Colonic mucosa (tissue), 4 donors: ENCODE measurements at regions not wholly inside any gene's neighbourhood (a gene's known extent, or its start where the extent isn't known, plus 50 kb on each side); places are given as distances from the start of the nearest gene placed in this dataset.

ENCODE experiments used
- DNase-seq: peaks from one replicate; pipeline ENCODE4 v3.0.0-alpha.2; 2020
- H3K27ac ChIP-seq: fragments of 200-600 bp; one replicate; pipeline ENCODE4 v1.8.0; 2021
- H3K27me3 ChIP-seq: fragments of 200-600 bp; one replicate; pipeline ENCODE4 v1.8.0; 2021
- H3K36me3 ChIP-seq: fragments of 200-600 bp; one replicate; pipeline ENCODE4 v1.8.0; 2021
- H3K4me1 ChIP-seq: fragments of 200-600 bp; one replicate; pipeline ENCODE4 v1.8.0; 2021; ENCODE audit warnings: mild to moderate bottlenecking
- H3K4me3 ChIP-seq: fragments of 200-600 bp; one replicate; pipeline ENCODE4 v1.8.0; 2021
- H3K9ac ChIP-seq, 2 donors: one replicate each; pipeline ENCODE4 v1.7.0; 2013; ENCODE audit warnings: control low read depth in 2 of 2, low read depth in 2 of 2, low read length in 2 of 2
- H3K9me3 ChIP-seq: fragments of 200-600 bp; one replicate; pipeline ENCODE4 v1.8.0; 2021
- CTCF ChIP-seq: fragments of 200-600 bp; IDR thresholded peaks from one replicate; pipeline ENCODE4 v1.8.0; 2022; ENCODE audit warnings: antibody characterized with exemption, mild to moderate bottlenecking
- intact Hi-C: fragments of 100-400 bp; cut with DNase I; formaldehyde crosslinking; loops from one replicate; pipeline ENCODE4 v1.14.1; 2022
- donor health status: healthy.
- donor health status: DM: no; HTN: no; CAD: no.
- donor health status: DM: no; HTN: no; CAD: no.

GRCh38 chr2:18837240-18837639, 247.9 kb upstream of the NT5C1B start:
- no peaks in the 10 kb centered on the region for H3K27me3 ChIP-seq
- no peaks in the 10 kb centered on the region for H3K9me3 ChIP-seq
- no peaks in the 10 kb centered on the region for H3K4me1 ChIP-seq
- H3K4me3 ChIP-seq, result no peak overlapping the region
- H3K9ac ChIP-seq, result no peak overlapping the region
- TF ChIP-seq CTCF, result no peak
- no peaks in the 10 kb centered on the region for H3K36me3 ChIP-seq
- no peak for DNase-seq
- intact Hi-C loops, result no loop called here
- no peak overlapping the region for H3K27ac ChIP-seq

DNA sequence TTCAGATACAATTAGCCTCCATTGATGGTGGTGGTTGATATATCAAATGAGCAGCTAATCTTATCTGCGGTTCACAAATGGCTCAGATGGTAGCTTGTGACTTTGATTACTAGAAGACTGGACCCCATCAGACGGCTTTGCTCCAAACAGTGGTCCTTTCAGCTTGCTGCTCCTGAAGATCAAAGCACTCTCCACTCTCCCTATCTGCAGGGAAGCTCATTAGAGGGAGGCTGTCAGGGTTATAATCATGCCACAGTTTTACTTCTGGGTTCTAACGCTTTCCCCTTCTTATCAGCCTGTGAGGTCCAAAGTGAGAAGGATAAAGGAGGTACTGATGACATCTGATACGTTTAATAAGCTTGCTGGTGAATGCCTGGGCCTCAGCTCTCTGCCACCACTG, 247.1 kb upstream of the NT5C1B start:
- TF ChIP-seq CTCF, result no peak
- H3K27me3 ChIP-seq, result no peaks in the 10 kb centered on the region
- no peaks in the 10 kb centered on the region for H3K9me3 ChIP-seq
- no peaks in the 10 kb centered on the region for H3K4me1 ChIP-seq
- DNase-seq, result no peak
- H3K4me3 ChIP-seq, result no peak overlapping the region
- intact Hi-C loops, result no loop called here
- no peaks in the 10 kb centered on the region for H3K36me3 ChIP-seq
- H3K27ac ChIP-seq, result no peak overlapping the region
- H3K9ac ChIP-seq, result no peak overlapping the region

DNA sequence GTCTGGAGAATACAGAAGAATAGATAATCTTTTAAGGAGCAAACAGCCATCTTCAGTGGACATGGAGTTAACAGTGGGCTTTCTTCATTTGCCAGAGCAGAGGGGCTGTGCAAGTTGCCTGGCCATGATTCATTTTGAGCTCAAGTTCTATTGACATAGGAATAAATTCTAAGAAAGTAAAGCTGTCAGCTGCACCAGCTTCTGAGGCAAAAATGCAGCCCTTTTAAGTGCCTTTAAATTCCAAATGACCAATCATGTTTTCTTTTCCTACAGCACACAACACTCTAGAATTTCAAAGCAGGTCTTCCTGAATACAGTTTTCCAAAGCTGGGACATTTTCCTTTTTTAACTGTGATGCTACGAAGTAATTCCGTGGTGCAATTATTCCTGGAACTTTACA, 246.4 kb upstream of the NT5C1B start:
- Histone ChIP-seq H3K9me3 (no peaks in the 10 kb centered on the region), H3K9ac (no peak overlapping the region), H3K4me1 (no peaks in the 10 kb centered on the region), H3K4me3 (no peak overlapping the region), H3K27ac (no peak overlapping the region), H3K36me3 (no peaks in the 10 kb centered on the region), H3K27me3 (no peaks in the 10 kb centered on the region)
- DNase-seq, result no peak
- TF ChIP-seq CTCF, result no peak
- intact Hi-C loops, result no loop called here

- Histone ChIP-seq H3K36me3 (no peaks in the 10 kb centered on the region), H3K9me3 (no peaks in the 10 kb centered on the region), H3K27ac (no peak overlapping the region), H3K9ac (no peak overlapping the region), H3K4me1 (no peaks in the 10 kb centered on the region), H3K27me3 (no peaks in the 10 kb centered on the region), H3K4me3 (no peak overlapping the region)
- intact Hi-C loops, result no loop called here
- no peak for DNase-seq
- no peak for TF ChIP-seq CTCF
Measured at GRCh38 chr2:18834341-18834740, 245.0 kb upstream of the NT5C1B start.

- H3K27me3 ChIP-seq, result no peaks in the 10 kb centered on the region
- no peaks in the 10 kb centered on the region for H3K9me3 ChIP-seq
- no peaks in the 10 kb centered on the region for H3K4me1 ChIP-seq
- no peak overlapping the region for H3K27ac ChIP-seq
- DNase-seq, result no peak
- TF ChIP-seq CTCF, result no peak
- no peak overlapping the region for H3K4me3 ChIP-seq
- no peaks in the 10 kb centered on the region for H3K36me3 ChIP-seq
- H3K9ac ChIP-seq, result no peak overlapping the region
- intact Hi-C loops, result no loop called here
Measured at GRCh38 chr2:18833941-18834340, 244.6 kb upstream of the NT5C1B start.

DNA sequence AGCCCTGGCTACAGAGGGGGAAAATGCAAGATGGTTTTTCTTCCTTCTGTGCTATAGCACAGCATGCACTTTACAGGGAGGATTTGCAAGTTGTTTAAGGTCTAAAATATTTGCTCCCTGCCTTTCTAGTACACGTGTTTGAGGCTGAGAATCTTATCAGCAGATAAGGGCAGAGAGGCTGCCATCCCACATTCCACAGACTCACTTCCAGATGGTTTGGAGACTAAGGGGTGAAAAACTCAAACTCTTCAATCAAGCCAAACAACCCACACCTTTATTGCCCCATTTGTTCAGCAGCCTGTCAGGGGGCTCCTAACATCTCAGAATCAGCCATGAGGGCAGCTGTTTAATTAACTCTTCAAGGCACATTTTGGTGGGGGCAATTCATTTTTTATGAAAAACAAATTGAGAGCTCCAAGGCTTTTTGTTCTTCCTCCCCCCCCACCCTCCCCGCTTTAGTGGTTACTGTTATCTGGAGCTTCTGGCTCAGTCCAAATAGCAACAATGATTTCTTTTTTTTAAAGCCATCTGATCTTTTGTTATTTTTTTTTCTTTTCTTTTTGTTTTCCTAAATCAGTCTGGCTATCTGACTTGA, 242.6 kb upstream of the NT5C1B start:
- no peak for TF ChIP-seq CTCF
- Histone ChIP-seq H3K9me3 (no peaks in the 10 kb centered on the region), H3K4me1 (no peaks in the 10 kb centered on the region), H3K9ac (no peak overlapping the region), H3K36me3 (no peaks in the 10 kb centered on the region), H3K27ac (no peak overlapping the region), H3K27me3 (no peaks in the 10 kb centered on the region), H3K4me3 (no peak overlapping the region)
- DNase-seq, result no peak
- intact Hi-C loops, result no loop called here
